Endothelial cell (in vitro differentiated cells): ENCODE measurements at regions not wholly inside any gene's neighbourhood (a gene's known extent, or its start where the extent isn't known, plus 50 kb on each side); places are given as distances from the start of the nearest gene placed in this dataset.

ENCODE experiments used
- DNase-seq: peaks from one replicate; pipeline ENCODE4 v3.0.0; 2021; ENCODE audit warnings: low spot score
- H3K27ac Mint-ChIP-seq: one replicate; pipeline ENCODE4 v1.8.0; 2021; ENCODE audit warnings: mixed read lengths, inconsistent platforms; ENCODE audit not compliant: unreplicated experiment
- H3K27me3 Mint-ChIP-seq: one replicate; pipeline ENCODE4 v1.8.0; 2021; ENCODE audit warnings: mild to moderate bottlenecking, moderate library complexity, mixed read lengths, inconsistent platforms; ENCODE audit not compliant: unreplicated experiment
- H3K36me3 Mint-ChIP-seq: one replicate; pipeline ENCODE4 v1.8.0; 2021; ENCODE audit warnings: mild to moderate bottlenecking, low read depth, mixed read lengths, inconsistent platforms; ENCODE audit not compliant: unreplicated experiment
- H3K4me1 Mint-ChIP-seq: one replicate; pipeline ENCODE4 v1.8.0; 2021; ENCODE audit warnings: mild to moderate bottlenecking, mixed read lengths, inconsistent platforms; ENCODE audit not compliant: unreplicated experiment
- H3K4me3 Mint-ChIP-seq: one replicate; pipeline ENCODE4 v1.8.0; 2021; ENCODE audit warnings: mild to moderate bottlenecking, mixed read lengths, inconsistent platforms; ENCODE audit not compliant: unreplicated experiment
- H3K9me3 Mint-ChIP-seq: one replicate; pipeline ENCODE4 v1.8.0; 2021; ENCODE audit warnings: mixed read lengths, inconsistent platforms; ENCODE audit not compliant: unreplicated experiment
- CTCF ChIP-seq: fragments of 200-600 bp; sonication (generic); IDR thresholded peaks from one replicate; pipeline ENCODE4 v1.5.0; 2021; ENCODE audit warnings: antibody characterized with exemption; ENCODE audit not compliant: unreplicated experiment

GRCh38 chr2:4937550-4937949 lies 754.6 kb upstream of the SOX11 start:
- no peak for DNase-seq
- Mint-ChIP-seq H3K4me3 (no peak overlapping the region), H3K36me3 (no peaks in the 10 kb centered on the region), H3K9me3 (peaks cover 8% of the 10 kb centered on the region), H3K27me3 (no peaks in the 10 kb centered on the region), H3K4me1 (no peaks in the 10 kb centered on the region), H3K27ac (no peak overlapping the region)
- no peak for TF ChIP-seq CTCF

GRCh38 chr2:4938206-4938605 lies 754.0 kb upstream of the SOX11 start:
- H3K4me3 Mint-ChIP-seq: no peak overlapping the region
- no peak for DNase-seq

GRCh38 chr2:4942441-4942840 lies 749.7 kb upstream of the SOX11 start:
- Mint-ChIP-seq H3K9me3 (no peaks in the 10 kb centered on the region), H3K4me3 (no peak overlapping the region), H3K27ac (no peak overlapping the region), H3K4me1 (no peaks in the 10 kb centered on the region), H3K27me3 (no peaks in the 10 kb centered on the region), H3K36me3 (no peaks in the 10 kb centered on the region)
- no peak for DNase-seq
- TF ChIP-seq CTCF: no peak

More at GRCh38 chr2:4938206-4938605, 754.0 kb upstream of the SOX11 start:
- Mint-ChIP-seq H3K27ac (no peak overlapping the region), H3K4me1 (no peaks in the 10 kb centered on the region), H3K27me3 (no peaks in the 10 kb centered on the region), H3K9me3 (peaks cover 8% of the 10 kb centered on the region), H3K36me3 (no peaks in the 10 kb centered on the region)
- TF ChIP-seq CTCF: no peak

- DNase-seq: no peak
- no peaks in the 10 kb centered on the region for H3K27me3 Mint-ChIP-seq
- TF ChIP-seq CTCF: no peak
- H3K27ac Mint-ChIP-seq: no peak overlapping the region
- H3K9me3 Mint-ChIP-seq: no peaks in the 10 kb centered on the region
- no peaks in the 10 kb centered on the region for H3K4me1 Mint-ChIP-seq
- no peaks in the 10 kb centered on the region for H3K36me3 Mint-ChIP-seq
- H3K4me3 Mint-ChIP-seq: no peak overlapping the region
Measured at GRCh38 chr2:4947911-4948310, 744.3 kb upstream of the SOX11 start.

- DNase-seq: no peak
- Mint-ChIP-seq H3K27ac (no peak overlapping the region), H3K36me3 (no peaks in the 10 kb centered on the region), H3K27me3 (no peaks in the 10 kb centered on the region), H3K4me1 (no peaks in the 10 kb centered on the region), H3K9me3 (no peaks in the 10 kb centered on the region), H3K4me3 (no peak overlapping the region)
- TF ChIP-seq CTCF: no peak
Measured at GRCh38 chr2:4951368-4951767, 740.8 kb upstream of the SOX11 start.
